OCI-LY7 (cell line): ENCODE measurements at regions not wholly inside any gene's neighbourhood (a gene's known extent, or its start where the extent isn't known, plus 50 kb on each side); places are given as distances from the start of the nearest gene placed in this dataset.

Experiments
- BruUV-seq: library from RNA; stranded (reverse); fragments of 400-500 nt; replicated peaks from 2 replicates; lab custom pipeline; 2021; lab: Mats Ljungman, UMichigan
- CTCF ChIA-PET: fragments of 300-600 bp; sonication (Branson Sonifier 250); formaldehyde crosslinking; loops from one replicate; lab custom pipeline; 2022; ENCODE audit warnings: antibody characterized with exemption; ENCODE audit not compliant: unreplicated experiment; lab: Charles Lee
- POLR2A ChIA-PET: fragments of 300-600 bp; sonication (Branson Sonifier 250); formaldehyde crosslinking; loops from one replicate; lab custom pipeline; 2022; ENCODE audit warnings: antibody characterized with exemption; lab: Charles Lee
- DNase-seq: peaks from one replicate; pipeline ENCODE4 v3.0.0-alpha.2; 2015; ENCODE audit warnings: low spot score
- H2AFZ ChIP-seq: fragments of 200-600 bp; sonication (generic), shearing (Covaris generic); 2 replicates; pipeline ENCODE4 v1.6.1; 2014; ENCODE audit warnings: mild to moderate bottlenecking, antibody characterized with exemption, low read length, moderate library complexity
- H3K27ac ChIP-seq: fragments of 200-600 bp; sonication (generic); 2 replicates; pipeline ENCODE4 v1.5.1; 2014; ENCODE audit warnings: mixed run types, low read depth, mild to moderate bottlenecking, moderate library complexity, low read length, inconsistent platforms; ENCODE audit not compliant: poor library complexity, severe bottlenecking
- H3K36me3 ChIP-seq: fragments of 200-600 bp; sonication (generic); 2 replicates; pipeline ENCODE4 v1.6.1; 2014; ENCODE audit warnings: mild to moderate bottlenecking, antibody characterized with exemption, low read length, moderate library complexity, mixed read lengths; ENCODE audit not compliant: insufficient read depth
- H3K4me1 ChIP-seq: fragments of 200-600 bp; sonication (generic); 2 replicates; pipeline ENCODE4 v1.5.1; 2014; ENCODE audit warnings: mild to moderate bottlenecking, low read length; ENCODE audit not compliant: insufficient read depth, poor library complexity, severe bottlenecking
- H3K4me2 ChIP-seq: fragments of 200-600 bp; sonication (generic); 2 replicates; pipeline ENCODE4 v1.6.1; 2014; ENCODE audit warnings: mild to moderate bottlenecking, low read length
- H3K4me3 ChIP-seq: fragments of 200-600 bp; sonication (generic); 2 replicates; pipeline ENCODE4 v1.5.1; 2014; ENCODE audit warnings: mild to moderate bottlenecking, low read depth, low read length; ENCODE audit not compliant: poor library complexity, severe bottlenecking
- H3K79me2 ChIP-seq: fragments of 200-600 bp; sonication (generic); 2 replicates; pipeline ENCODE4 v1.6.1; 2016; ENCODE audit warnings: low read depth, mild to moderate bottlenecking, low read length, moderate library complexity, mixed read lengths; ENCODE audit not compliant: insufficient read depth
- H3K9me2 ChIP-seq: fragments of 200-600 bp; sonication (generic); 2 replicates; pipeline ENCODE4 v1.6.1; 2016; ENCODE audit warnings: mild to moderate bottlenecking, low read length, mixed read lengths; ENCODE audit not compliant: insufficient read depth
- H3K9me3 ChIP-seq: fragments of 200-600 bp; sonication (generic); 2 replicates; pipeline ENCODE4 v1.6.1; 2014; ENCODE audit warnings: mild to moderate bottlenecking, mixed run types, low read length, mixed read lengths
- H4K20me1 ChIP-seq: fragments of 200-600 bp; sonication (generic); 2 replicates; pipeline ENCODE4 v1.6.1; 2014; ENCODE audit warnings: mild to moderate bottlenecking, antibody characterized with exemption, low read length, moderate library complexity, mixed read lengths; ENCODE audit not compliant: insufficient read depth
- EZH2phosphoT487 ChIP-seq: fragments of 200-600 bp; sonication (generic); IDR thresholded peaks from 2 replicates; pipeline ENCODE4 v1.6.1; 2018; ENCODE audit warnings: low read depth, borderline replicate concordance, mild to moderate bottlenecking, mixed run types, antibody characterized with exemption, low read length, moderate library complexity, mixed read lengths
- intact Hi-C: fragments of 100-400 bp; cut with micrococcal nuclease; formaldehyde crosslinking; loops from one replicate; pipeline ENCODE4 v1.10.0; 2022; ENCODE audit not compliant: unreplicated experiment
- TF ChIP-seq, protein P1 (sequence below): fragments of 200-600 bp; sonication (generic); conservative IDR thresholded peaks from 2 replicates; pipeline ENCODE4 v1.5.1; 2014; ENCODE audit warnings: mild to moderate bottlenecking, antibody characterized with exemption, low read length, moderate library complexity, mixed read lengths

DNA sequence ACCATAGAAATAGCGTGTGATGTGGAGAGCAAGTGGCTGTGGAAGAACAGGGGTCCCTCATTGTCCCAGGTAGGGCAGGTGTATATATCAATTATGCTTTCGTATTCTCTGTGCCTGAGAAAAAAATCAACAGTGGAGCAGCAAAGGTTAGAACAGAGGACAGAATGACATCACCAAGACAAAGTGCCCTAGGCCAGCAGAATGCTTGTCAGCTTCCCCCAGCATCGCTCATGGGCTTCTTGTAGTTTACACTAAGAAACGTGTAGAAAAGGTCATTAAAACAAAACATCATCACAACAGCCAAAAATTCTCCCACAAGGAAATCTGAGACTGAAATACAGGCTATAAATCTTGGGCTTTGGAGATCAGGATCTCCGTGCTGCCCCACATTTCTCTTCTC is 288.0 kb downstream of the TDRD15 start:
- Histone ChIP-seq H3K9me2 (no peaks in the 10 kb centered on the region), H3K4me2 (no peak overlapping the region), H3K9me3 (no peaks in the 10 kb centered on the region), H3K4me1 (no peaks in the 10 kb centered on the region), H3K27ac (no peak overlapping the region), H3K79me2 (no peaks in the 10 kb centered on the region), H2AFZ (no peak overlapping the region), H4K20me1 (no peaks in the 10 kb centered on the region), H3K4me3 (no peak overlapping the region), H3K36me3 (no peaks in the 10 kb centered on the region)
- intact Hi-C loops = no loop called here
- ChIA-PET CTCF (no interaction called here), POLR2A (no interaction called here)
- no TSS peak for BruUV-seq
- DNase-seq = no peak
- TF ChIP-seq, protein P1, sequence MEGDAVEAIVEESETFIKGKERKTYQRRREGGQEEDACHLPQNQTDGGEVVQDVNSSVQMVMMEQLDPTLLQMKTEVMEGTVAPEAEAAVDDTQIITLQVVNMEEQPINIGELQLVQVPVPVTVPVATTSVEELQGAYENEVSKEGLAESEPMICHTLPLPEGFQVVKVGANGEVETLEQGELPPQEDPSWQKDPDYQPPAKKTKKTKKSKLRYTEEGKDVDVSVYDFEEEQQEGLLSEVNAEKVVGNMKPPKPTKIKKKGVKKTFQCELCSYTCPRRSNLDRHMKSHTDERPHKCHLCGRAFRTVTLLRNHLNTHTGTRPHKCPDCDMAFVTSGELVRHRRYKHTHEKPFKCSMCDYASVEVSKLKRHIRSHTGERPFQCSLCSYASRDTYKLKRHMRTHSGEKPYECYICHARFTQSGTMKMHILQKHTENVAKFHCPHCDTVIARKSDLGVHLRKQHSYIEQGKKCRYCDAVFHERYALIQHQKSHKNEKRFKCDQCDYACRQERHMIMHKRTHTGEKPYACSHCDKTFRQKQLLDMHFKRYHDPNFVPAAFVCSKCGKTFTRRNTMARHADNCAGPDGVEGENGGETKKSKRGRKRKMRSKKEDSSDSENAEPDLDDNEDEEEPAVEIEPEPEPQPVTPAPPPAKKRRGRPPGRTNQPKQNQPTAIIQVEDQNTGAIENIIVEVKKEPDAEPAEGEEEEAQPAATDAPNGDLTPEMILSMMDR = no peak
- no peak for TF ChIP-seq EZH2phosphoT487

DNA sequence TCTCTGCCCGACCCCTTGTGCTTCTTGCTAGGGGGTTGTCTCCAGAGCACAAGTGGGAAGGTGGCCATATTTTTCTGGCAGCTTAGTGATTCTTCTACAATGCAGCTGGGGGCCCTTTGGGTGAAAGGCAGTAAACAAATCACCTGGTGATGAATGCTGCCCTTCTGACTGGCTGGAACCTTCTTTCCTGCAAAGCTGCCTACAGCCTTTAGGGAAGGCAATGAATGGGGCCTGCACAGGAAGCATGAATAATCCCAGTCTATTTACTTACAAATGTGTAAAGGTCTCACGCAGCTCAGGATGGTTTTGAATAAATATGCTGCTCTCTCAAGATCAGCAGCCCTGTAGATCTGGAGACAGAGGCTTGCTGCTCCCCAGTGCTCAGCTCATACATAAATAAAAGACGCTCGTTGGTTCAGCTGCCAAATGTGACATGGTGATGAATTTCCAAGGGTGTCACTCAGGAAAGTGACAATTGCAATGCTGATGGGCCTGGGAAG is 289.2 kb downstream of the TDRD15 start:
- TF ChIP-seq EZH2phosphoT487 = no peak
- TF ChIP-seq, protein P1 = no peak
- no peak for DNase-seq
- H3K79me2 ChIP-seq = no peaks in the 10 kb centered on the region
- CTCF ChIA-PET = no interaction called here
- BruUV-seq = no TSS peak
- intact Hi-C loops = no loop called here
- H3K36me3 ChIP-seq = no peaks in the 10 kb centered on the region
- H3K4me2 ChIP-seq = no peak overlapping the region
- no peaks in the 10 kb centered on the region for H3K4me1 ChIP-seq
- H2AFZ ChIP-seq = no peak overlapping the region
- H3K9me3 ChIP-seq = no peaks in the 10 kb centered on the region
- H3K27ac ChIP-seq = no peak overlapping the region
- POLR2A ChIA-PET = no interaction called here
- H4K20me1 ChIP-seq = no peaks in the 10 kb centered on the region
- H3K9me2 ChIP-seq = no peaks in the 10 kb centered on the region
- H3K4me3 ChIP-seq = no peak overlapping the region

DNA sequence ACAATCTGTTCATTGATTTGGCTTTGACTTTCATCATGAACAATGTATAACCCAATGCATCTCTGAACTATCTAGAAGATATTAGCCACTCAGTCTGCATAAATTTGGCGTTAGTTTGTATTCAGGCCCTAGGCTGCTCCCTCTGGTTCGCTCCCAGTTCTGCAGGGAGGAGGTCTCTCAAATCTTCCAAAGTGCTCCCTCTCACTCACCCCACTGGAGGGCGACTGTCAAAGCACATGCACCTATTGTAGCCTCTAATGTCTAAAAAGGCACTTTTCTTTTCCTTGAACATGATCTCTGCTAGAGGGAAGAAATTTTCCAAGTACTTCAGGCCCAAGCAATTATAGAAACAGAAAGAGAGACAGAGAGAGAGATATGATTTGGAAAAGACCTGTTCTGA is 291.5 kb downstream of the TDRD15 start:
- ChIA-PET POLR2A (interaction anchor here (0.9 kb wide), 1 partner anchor 17 kb away, joined by 5 read pairs; no protein-coding TSS in a partner anchor), CTCF (no interaction called here)
- no peak overlapping the region for H3K27ac ChIP-seq
- no peak overlapping the region for H3K4me2 ChIP-seq
- BruUV-seq = no TSS peak
- no peaks in the 10 kb centered on the region for H3K79me2 ChIP-seq
- TF ChIP-seq, protein P1 = peak; percentile 53
- no peak for TF ChIP-seq EZH2phosphoT487
- H3K4me1 ChIP-seq = no peaks in the 10 kb centered on the region
- no peaks in the 10 kb centered on the region for H3K36me3 ChIP-seq
- intact Hi-C loops = no loop called here
- H3K9me3 ChIP-seq = no peaks in the 10 kb centered on the region
- DNase-seq = no peak
- H4K20me1 ChIP-seq = no peaks in the 10 kb centered on the region
- H3K9me2 ChIP-seq = no peaks in the 10 kb centered on the region
- H2AFZ ChIP-seq = no peak overlapping the region
- H3K4me3 ChIP-seq = no peak overlapping the region
